ENCODE measurements at regions not wholly inside any gene's neighbourhood (a gene's known extent, or its start where the extent isn't known, plus 50 kb on each side); places are given as distances from the start of the nearest gene placed in this dataset.
"Not testable (repeated sequence)": the region's sequence is repeated elsewhere in the genome, so short reads cannot be mapped to it uniquely, and the experiment has no call there.

GRCh38 chr7:82566752-82567151 is 123.2 kb upstream of the CACNA2D1 start:
- DNase-seq = peak in 4 of 56 donors; percentile 2 to 6 (median 4)

GRCh38 chr7:82562716-82563404 is 119.3 kb upstream of the CACNA2D1 start:
- DNase-seq = no peak

GRCh38 chr7:82559193-82559805 is 115.7 kb upstream of the CACNA2D1 start:
- DNase-seq = peak in 8 of 56 donors; percentile 1 to 18 (median 14)

GRCh38 chr7:82549616-82550285 is 106.2 kb upstream of the CACNA2D1 start:
- no peak for DNase-seq

- no peak for DNase-seq
Observed at GRCh38 chr7:82548141-82548688, 104.6 kb upstream of the CACNA2D1 start.

- DNase-seq = no peak
Observed at GRCh38 chr7:82542665-82543064, 99.1 kb upstream of the CACNA2D1 start.

GRCh38 chr7:82539969-82540368 is 96.4 kb upstream of the CACNA2D1 start:
- no peak for DNase-seq

GRCh38 chr7:82534684-82535083 is 91.1 kb upstream of the CACNA2D1 start:
- DNase-seq = no peak

GRCh38 chr7:82530361-82530760 is 86.8 kb upstream of the CACNA2D1 start:
- no peak for DNase-seq

- DNase-seq = no peak
Observed at GRCh38 chr7:82528577-82529310, 85.2 kb upstream of the CACNA2D1 start.

GRCh38 chr7:82527851-82528250 is 84.3 kb upstream of the CACNA2D1 start:
- no peak for DNase-seq

GRCh38 chr7:82521906-82522445 is 78.4 kb upstream of the CACNA2D1 start:
- DNase-seq = no peak

- DNase-seq = no peak
Observed at GRCh38 chr7:82517050-82517449, 73.5 kb upstream of the CACNA2D1 start.

GRCh38 chr7:82511542-82511941 is 68.0 kb upstream of the CACNA2D1 start:
- no peak for DNase-seq

- no peak for DNase-seq
Observed at GRCh38 chr7:82507976-82508677, 64.5 kb upstream of the CACNA2D1 start.

GRCh38 chr7:82507365-82507975 is 63.9 kb upstream of the CACNA2D1 start:
- no peak for DNase-seq

GRCh38 chr7:82506702-82507101 is 63.1 kb upstream of the CACNA2D1 start:
- DNase-seq = peak in 21 of 56 donors; percentile 2 to 36 (median 16)

- no peak for DNase-seq
Observed at GRCh38 chr7:82506208-82506607, 62.6 kb upstream of the CACNA2D1 start.

- no peak for DNase-seq
Observed at GRCh38 chr7:82501346-82501745, 57.8 kb upstream of the CACNA2D1 start.

GRCh38 chr7:82499546-82499945 is 56.0 kb upstream of the CACNA2D1 start:
- not testable (repeated sequence) for DNase-seq

All from amygdala (tissue), 56 donors.